Sigmoid colon (tissue), 6 donors: ENCODE measurements at regions not wholly inside any gene's neighbourhood (a gene's known extent, or its start where the extent isn't known, plus 50 kb on each side); places are given as distances from the start of the nearest gene placed in this dataset.

Experiments used
- DNase-seq: peaks from one replicate; pipeline ENCODE4 v3.0.0-alpha.2; 2019
- H3K27ac ChIP-seq, 4 donors: fragments of 200-600 bp; sonication (generic); one replicate each; pipeline ENCODE4 v1.5.1; 2016 to 2019; ENCODE audit warnings: mild to moderate bottlenecking in 1 of 4
- H3K27me3 ChIP-seq, 3 donors: fragments of 200-600 bp; sonication (generic); one replicate each; pipeline ENCODE4 v1.5.1; 2019; ENCODE audit warnings: mild to moderate bottlenecking in 1 of 3
- H3K36me3 ChIP-seq, 4 donors: fragments of 200-600 bp; sonication (generic); one replicate each; pipeline ENCODE4 v1.5.1; 2016 to 2019
- H3K4me1 ChIP-seq, 4 donors: fragments of 200-600 bp; sonication (generic); one replicate each; pipeline ENCODE4 v1.5.1; 2017 to 2019
- H3K4me3 ChIP-seq, 4 donors: fragments of 200-600 bp; sonication (generic); one replicate each; pipeline ENCODE4 v1.5.1; 2017 to 2019; ENCODE audit warnings: mild to moderate bottlenecking in 2 of 4, moderate library complexity in 1 of 4
- H3K9me3 ChIP-seq, 4 donors: fragments of 200-600 bp in 3 of 4; sonication (generic) in 3 of 4; one replicate each; pipeline versions ENCODE4 v1.5.1 to v1.6.1; 2013 to 2019
- EP300 ChIP-seq, 4 donors: sonication (generic); formaldehyde crosslinking; IDR thresholded peaks; one replicate each; pipeline ENCODE4 v1.6.1; 2017; ENCODE audit warnings: antibody characterized with exemption in 4 of 4
- POLR2A ChIP-seq, 2 donors: fragments of 450-650 bp; IDR thresholded peaks; one replicate each; pipeline ENCODE4 v1.6.1; 2016; ENCODE audit warnings: antibody characterized with exemption in 2 of 2, mild to moderate bottlenecking in 2 of 2, moderate library complexity in 2 of 2
- POLR2AphosphoS5 ChIP-seq, 4 donors: sonication (generic); formaldehyde crosslinking; IDR thresholded peaks; one replicate each; pipeline ENCODE4 v1.6.1; 2017; ENCODE audit warnings: antibody characterized with exemption in 4 of 4
- WGBS, 2 donors: extraction: QIAGEN DNeasy Blood & Tissue Kit; methylation state at CpG; one replicate each; pipeline ENCODE4 v1.1.7; 2013; 5-methylcytosine and 5-hydroxymethylcytosine counted together
- intact Hi-C: fragments of 100-400 bp; cut with DNase I; formaldehyde crosslinking; loops from one replicate; pipeline ENCODE4 v1.15.1; 2023
- TF ChIP-seq, protein P1 (sequence below), 4 experiments: fragments of 450-650 bp in 3 of 4; fragments of 200-600 bp in 1 of 4; IDR thresholded peaks; one replicate each; pipeline ENCODE4 v1.5.1; 2016 to 2019; ENCODE audit warnings: antibody characterized with exemption in 4 of 4, mild to moderate bottlenecking in 3 of 4, moderate library complexity in 2 of 4
- donor health status: healthy with polysubstance abuse.
- donor health status: healthy.

DNA sequence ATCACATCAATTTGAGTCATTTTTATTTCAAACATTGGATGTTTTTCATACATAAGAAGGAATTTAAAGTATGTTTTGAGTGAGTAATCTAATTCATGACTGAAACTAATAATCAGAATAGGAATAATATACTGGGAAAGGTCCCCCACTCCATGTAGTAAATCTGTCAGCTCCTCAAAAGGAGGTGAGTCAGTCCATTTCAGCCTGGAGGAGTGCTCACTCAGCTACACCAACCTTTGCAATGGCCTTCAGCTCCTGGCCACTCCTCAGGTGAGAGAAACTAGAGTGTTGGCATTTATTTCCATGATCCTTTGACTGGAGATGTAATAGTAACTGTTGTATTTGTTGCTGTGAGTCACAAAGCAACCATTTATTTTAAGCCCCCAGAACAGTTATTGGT, 744.9 kb upstream of the ARRDC4 start:
- no peak for DNase-seq
- Histone ChIP-seq H3K36me3 (no peaks in the 10 kb centered on the region), H3K4me1 (no peaks in the 10 kb centered on the region), H3K27ac (no peak overlapping the region), H3K9me3 (no peaks in the 10 kb centered on the region), H3K27me3 (no peaks in the 10 kb centered on the region), H3K4me3 (no peak overlapping the region)
- intact Hi-C loops: no loop called here
- TF ChIP-seq, protein P1, sequence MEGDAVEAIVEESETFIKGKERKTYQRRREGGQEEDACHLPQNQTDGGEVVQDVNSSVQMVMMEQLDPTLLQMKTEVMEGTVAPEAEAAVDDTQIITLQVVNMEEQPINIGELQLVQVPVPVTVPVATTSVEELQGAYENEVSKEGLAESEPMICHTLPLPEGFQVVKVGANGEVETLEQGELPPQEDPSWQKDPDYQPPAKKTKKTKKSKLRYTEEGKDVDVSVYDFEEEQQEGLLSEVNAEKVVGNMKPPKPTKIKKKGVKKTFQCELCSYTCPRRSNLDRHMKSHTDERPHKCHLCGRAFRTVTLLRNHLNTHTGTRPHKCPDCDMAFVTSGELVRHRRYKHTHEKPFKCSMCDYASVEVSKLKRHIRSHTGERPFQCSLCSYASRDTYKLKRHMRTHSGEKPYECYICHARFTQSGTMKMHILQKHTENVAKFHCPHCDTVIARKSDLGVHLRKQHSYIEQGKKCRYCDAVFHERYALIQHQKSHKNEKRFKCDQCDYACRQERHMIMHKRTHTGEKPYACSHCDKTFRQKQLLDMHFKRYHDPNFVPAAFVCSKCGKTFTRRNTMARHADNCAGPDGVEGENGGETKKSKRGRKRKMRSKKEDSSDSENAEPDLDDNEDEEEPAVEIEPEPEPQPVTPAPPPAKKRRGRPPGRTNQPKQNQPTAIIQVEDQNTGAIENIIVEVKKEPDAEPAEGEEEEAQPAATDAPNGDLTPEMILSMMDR (IDR thresholded peaks at IDR 0.05): no peak
- TF ChIP-seq POLR2A (IDR thresholded peaks at IDR 0.05) (no peak), EP300 (IDR thresholded peaks at IDR 0.05) (no peak), POLR2AphosphoS5 (IDR thresholded peaks at IDR 0.05) (no peak)

DNA sequence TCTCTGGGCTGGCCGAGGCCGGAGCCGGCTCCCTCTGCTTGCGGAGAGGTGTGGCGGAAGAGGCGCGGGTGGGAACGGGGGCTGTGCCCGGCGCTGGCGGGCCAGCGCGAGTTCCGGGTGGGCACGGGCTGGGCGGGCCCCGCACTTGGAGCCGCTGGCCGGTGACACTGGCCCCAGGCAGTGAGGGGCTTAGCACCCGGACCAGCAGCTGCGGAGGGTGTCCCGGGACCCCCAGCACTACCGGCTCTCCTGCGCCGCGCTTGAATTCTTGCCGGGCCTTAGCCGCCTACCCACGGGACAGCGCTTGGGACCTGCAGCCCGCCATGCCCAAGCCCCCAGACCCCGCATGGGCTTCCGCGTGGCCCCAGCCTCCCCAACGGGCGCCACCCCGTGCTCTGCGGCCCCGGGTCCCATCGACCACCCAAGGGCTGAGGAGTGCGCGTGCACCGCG, 736.3 kb upstream of the ARRDC4 start:
- no peak overlapping the region for H3K27ac ChIP-seq
- no peak for DNase-seq
- no peaks in the 10 kb centered on the region for H3K36me3 ChIP-seq
- H3K9me3 ChIP-seq: no peaks in the 10 kb centered on the region
- H3K4me1 ChIP-seq: no peaks in the 10 kb centered on the region
- H3K4me3 ChIP-seq: no peak overlapping the region
- WGBS, 2 donors: 96 to 97% methylated on average over 44 of the region's 44 CpGs
- intact Hi-C loops: no loop called here
- no peaks in the 10 kb centered on the region for H3K27me3 ChIP-seq
- TF ChIP-seq POLR2A (IDR thresholded peaks at IDR 0.05): no peak
- TF ChIP-seq, protein P1 (IDR thresholded peaks at IDR 0.05): no peak
- TF ChIP-seq POLR2AphosphoS5 (IDR thresholded peaks at IDR 0.05): no peak
- no peak for TF ChIP-seq EP300 (IDR thresholded peaks at IDR 0.05)

DNA sequence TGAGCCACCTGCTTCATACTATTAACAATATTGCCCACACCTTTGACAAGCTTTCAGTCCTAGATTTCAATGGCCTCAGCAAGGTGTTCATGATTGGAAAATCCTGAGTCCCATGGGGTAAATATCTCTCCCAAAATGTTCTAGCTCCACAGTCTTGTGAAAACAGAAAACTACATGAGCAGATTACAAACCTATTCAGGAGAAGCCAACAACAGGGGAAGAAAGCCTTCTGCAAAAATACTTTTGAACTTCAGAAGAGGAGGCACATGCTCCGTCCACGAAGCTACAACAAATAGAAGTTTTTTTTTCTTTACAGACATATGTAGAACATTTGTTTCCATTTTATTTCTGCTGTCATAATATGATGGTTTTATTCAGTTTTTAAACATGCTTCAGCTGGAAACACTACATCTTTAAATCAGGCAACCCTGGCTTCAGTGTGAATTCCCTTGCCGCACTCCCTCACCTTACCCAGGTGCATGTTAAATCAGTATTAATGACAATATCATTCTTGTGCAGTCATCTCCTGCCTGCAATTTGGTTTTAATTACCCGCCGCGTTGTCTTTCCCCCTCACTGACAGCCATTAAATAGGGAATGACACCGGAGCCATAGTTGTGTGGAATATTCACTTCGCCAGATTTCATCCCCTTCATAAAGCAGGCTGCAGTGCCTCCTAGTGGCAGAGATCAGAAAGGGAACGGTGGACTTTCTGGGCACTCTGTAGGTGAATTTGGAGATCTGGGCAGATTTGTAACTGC, 725.5 kb upstream of the ARRDC4 start:
- no peak for DNase-seq
- Histone ChIP-seq H3K9me3 (no peaks in the 10 kb centered on the region), H3K27me3 (no peaks in the 10 kb centered on the region), H3K36me3 (no peaks in the 10 kb centered on the region), H3K4me1 (peaks cover 0 to 8% (median 0%) of the 10 kb centered on the region in 4 donors), H3K4me3 (no peak overlapping the region), H3K27ac (no peak overlapping the region)
- TF ChIP-seq POLR2AphosphoS5 (IDR thresholded peaks at IDR 0.05): no peak
- TF ChIP-seq, protein P1 (IDR thresholded peaks at IDR 0.05): peak; percentile 49 to 91 (median 76)
- intact Hi-C loops: loop anchor here (10.0 kb wide), 2 partner anchors 910 to 1980 kb away; no protein-coding TSS in a partner anchor
- 30 to 35% methylated on average over 9 of the region's 9 CpGs for WGBS, 2 donors

DNA sequence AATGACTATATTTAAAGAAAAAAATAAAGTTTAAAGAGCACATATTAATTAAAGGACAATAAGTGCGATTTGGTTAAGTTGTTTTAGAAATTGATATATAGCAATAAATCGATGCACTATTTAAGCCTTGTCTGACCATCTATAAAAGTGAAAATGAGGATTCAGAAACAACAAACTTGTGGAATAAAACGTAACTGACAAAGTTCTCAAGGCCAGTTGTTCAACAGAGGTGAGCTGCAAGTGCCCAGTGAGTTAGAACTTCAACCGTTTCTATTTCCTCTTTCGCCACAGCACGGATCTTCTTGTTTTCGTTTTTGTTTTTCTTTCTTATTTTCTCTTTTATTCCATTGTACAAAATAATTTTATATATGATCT, 724.9 kb upstream of the ARRDC4 start:
- Histone ChIP-seq H3K27ac (no peak overlapping the region), H3K9me3 (no peaks in the 10 kb centered on the region), H3K27me3 (no peaks in the 10 kb centered on the region), H3K4me3 (no peak overlapping the region), H3K4me1 (peaks cover 0 to 8% (median 0%) of the 10 kb centered on the region in 4 donors), H3K36me3 (no peaks in the 10 kb centered on the region)
- DNase-seq: no peak
- intact Hi-C loops: loop anchor here (10.0 kb wide), 2 partner anchors 911 to 1981 kb away; no protein-coding TSS in a partner anchor
- 32 to 48% methylated on average over 7 of the region's 7 CpGs for WGBS, 2 donors
- TF ChIP-seq POLR2A (IDR thresholded peaks at IDR 0.05) (no peak), POLR2AphosphoS5 (IDR thresholded peaks at IDR 0.05) (no peak), EP300 (IDR thresholded peaks at IDR 0.05) (no peak)
- TF ChIP-seq, protein P1 (IDR thresholded peaks at IDR 0.05): no peak
